ENCODE measurements at regions not wholly inside any gene's neighbourhood (a gene's known extent, or its start where the extent isn't known, plus 50 kb on each side); places are given as distances from the start of the nearest gene placed in this dataset.

DNA sequence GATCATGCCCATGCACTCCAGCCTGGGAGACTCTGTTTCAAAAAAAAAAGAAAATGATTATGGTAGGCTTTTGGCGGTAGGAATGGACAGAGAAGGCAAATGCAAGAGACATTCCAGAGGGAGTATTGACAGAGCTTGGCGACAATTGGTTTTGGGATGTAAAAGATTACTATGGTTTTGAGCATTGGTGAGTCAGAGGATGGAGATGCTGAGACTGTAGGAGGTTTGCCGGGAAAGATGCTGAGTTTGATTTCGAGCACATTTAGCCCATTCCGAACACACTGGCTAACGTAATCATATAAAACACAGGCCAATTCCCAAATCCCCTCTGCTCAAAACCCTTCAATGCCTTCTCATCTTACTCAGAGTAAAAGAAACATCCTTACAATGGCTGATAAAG lies 161.6 kb upstream of the MKLN1 start (continued):
- TF ChIP-seq, protein P1, sequence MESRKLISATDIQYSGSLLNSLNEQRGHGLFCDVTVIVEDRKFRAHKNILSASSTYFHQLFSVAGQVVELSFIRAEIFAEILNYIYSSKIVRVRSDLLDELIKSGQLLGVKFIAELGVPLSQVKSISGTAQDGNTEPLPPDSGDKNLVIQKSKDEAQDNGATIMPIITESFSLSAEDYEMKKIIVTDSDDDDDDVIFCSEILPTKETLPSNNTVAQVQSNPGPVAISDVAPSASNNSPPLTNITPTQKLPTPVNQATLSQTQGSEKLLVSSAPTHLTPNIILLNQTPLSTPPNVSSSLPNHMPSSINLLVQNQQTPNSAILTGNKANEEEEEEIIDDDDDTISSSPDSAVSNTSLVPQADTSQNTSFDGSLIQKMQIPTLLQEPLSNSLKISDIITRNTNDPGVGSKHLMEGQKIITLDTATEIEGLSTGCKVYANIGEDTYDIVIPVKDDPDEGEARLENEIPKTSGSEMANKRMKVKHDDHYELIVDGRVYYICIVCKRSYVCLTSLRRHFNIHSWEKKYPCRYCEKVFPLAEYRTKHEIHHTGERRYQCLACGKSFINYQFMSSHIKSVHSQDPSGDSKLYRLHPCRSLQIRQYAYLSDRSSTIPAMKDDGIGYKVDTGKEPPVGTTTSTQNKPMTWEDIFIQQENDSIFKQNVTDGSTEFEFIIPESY (IDR thresholded peaks at IDR 0.05; ENCODE audit: extremely low read depth, insufficient replicate concordance, low read length) = no peak
- TF ChIP-seq EZH2 (IDR thresholded peaks at IDR 0.05) = no peak

DNA sequence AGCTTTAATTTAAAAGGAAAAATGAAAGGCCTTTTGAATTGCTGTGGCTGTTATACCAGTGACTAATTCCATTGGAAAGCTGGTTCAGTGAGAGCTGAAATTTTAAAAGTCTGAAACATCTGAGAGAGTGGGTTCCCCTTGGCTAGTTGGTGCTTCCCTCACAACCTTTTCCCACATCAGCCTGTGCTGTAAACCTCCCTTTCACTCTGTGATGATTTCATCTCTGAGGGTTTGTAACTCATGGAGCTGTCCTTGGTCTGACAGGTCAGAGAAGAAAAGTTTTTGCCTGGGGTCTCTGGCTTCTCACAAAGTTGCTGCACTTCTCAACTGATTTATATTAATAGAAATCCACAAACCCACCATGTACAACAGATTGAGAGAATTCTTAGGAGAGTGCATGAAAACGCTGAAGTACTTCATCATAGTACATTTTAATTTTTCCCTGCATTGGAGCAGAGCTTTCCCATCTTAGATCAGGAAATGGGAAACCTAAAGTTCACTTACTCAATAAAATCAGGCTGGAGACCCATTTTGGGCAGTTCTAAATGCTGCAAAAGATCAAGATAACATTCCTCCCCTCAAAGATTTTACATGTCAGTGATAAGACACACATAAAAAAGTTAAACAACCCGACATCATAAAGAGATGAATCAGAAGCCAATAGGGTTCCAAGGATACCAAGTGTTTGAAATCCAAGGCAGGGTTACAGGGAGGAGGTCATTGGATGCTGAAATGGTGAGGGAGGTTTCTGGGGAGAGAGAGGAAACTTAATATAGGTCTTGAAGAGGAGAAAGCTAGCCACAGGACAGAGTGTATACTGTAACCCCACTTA lies 157.0 kb upstream of the MKLN1 start:
- ATAC-seq (no peak), DNase-seq (ENCODE audit: low read depth, low spot score) (no peak)
- Histone ChIP-seq H3K79me2 (ENCODE audit: insufficient read depth, low read length) (no peaks in the 10 kb centered on the region), H3K9me2 (ENCODE audit: insufficient read depth) (no peaks in the 10 kb centered on the region), H3K36me3 (ENCODE audit: control insufficient read depth in 1 of 2, insufficient read depth in 2 of 2, low read length in 2 of 2) (no peaks in the 10 kb centered on the region), H2AFZ (ENCODE audit: low read depth, low read length, poor library complexity, severe bottlenecking) (no peak overlapping the region), H3K4me1 (ENCODE audit: control insufficient read depth in 1 of 2, insufficient read depth in 2 of 2, low read length in 2 of 2) (peaks cover 11 to 36% of the 10 kb centered on the region in 2 experiments), H3K4me3 (replicated peaks in 1 of 2; ENCODE audit: low read depth in 1 of 2, low read length in 2 of 2) (no peak overlapping the region), H3K9me3 (ENCODE audit: control insufficient read depth in 1 of 2, insufficient read depth in 1 of 2, low read depth in 1 of 2, low read length in 2 of 2) (no peaks in the 10 kb centered on the region), H3K9ac (ENCODE audit: low read length) (no peak overlapping the region), H3K4me2 (ENCODE audit: low read length) (no peak overlapping the region), H3K27ac (ENCODE audit: low read depth, low read length) (no peak overlapping the region), H4K20me1 (ENCODE audit: insufficient read depth) (no peaks in the 10 kb centered on the region), H3K27me3 (ENCODE audit: insufficient read depth, low read length) (no peaks in the 10 kb centered on the region)
- POLR2A ChIA-PET = no interaction called here
- TF ChIP-seq, protein P2, sequence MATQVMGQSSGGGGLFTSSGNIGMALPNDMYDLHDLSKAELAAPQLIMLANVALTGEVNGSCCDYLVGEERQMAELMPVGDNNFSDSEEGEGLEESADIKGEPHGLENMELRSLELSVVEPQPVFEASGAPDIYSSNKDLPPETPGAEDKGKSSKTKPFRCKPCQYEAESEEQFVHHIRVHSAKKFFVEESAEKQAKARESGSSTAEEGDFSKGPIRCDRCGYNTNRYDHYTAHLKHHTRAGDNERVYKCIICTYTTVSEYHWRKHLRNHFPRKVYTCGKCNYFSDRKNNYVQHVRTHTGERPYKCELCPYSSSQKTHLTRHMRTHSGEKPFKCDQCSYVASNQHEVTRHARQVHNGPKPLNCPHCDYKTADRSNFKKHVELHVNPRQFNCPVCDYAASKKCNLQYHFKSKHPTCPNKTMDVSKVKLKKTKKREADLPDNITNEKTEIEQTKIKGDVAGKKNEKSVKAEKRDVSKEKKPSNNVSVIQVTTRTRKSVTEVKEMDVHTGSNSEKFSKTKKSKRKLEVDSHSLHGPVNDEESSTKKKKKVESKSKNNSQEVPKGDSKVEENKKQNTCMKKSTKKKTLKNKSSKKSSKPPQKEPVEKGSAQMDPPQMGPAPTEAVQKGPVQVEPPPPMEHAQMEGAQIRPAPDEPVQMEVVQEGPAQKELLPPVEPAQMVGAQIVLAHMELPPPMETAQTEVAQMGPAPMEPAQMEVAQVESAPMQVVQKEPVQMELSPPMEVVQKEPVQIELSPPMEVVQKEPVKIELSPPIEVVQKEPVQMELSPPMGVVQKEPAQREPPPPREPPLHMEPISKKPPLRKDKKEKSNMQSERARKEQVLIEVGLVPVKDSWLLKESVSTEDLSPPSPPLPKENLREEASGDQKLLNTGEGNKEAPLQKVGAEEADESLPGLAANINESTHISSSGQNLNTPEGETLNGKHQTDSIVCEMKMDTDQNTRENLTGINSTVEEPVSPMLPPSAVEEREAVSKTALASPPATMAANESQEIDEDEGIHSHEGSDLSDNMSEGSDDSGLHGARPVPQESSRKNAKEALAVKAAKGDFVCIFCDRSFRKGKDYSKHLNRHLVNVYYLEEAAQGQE (IDR thresholded peaks at IDR 0.05; ENCODE audit: low read depth) = peak; percentile 53
- no peak for TF ChIP-seq EZH2 (IDR thresholded peaks at IDR 0.05)
- TF ChIP-seq CEBPB (IDR thresholded peaks at IDR 0.05; ENCODE audit: low read depth) = no peak
- TF ChIP-seq POLR2AphosphoS5 (IDR thresholded peaks at IDR 0.05; ENCODE audit: low read depth, low read length) = no peak
- TF ChIP-seq, protein P3, sequence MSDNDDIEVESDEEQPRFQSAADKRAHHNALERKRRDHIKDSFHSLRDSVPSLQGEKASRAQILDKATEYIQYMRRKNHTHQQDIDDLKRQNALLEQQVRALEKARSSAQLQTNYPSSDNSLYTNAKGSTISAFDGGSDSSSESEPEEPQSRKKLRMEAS (IDR thresholded peaks at IDR 0.05) = no peak
- BruUV-seq (replicated peaks) = no TSS peak
- RAD21 ChIA-PET (ENCODE audit: low non-redundant PET in 1 of 2, low total read pairs in 2 of 2, uncharacterized antibody in 2 of 2, unreplicated experiment in 2 of 2) = no interaction called here
- intact Hi-C loops (cut with micrococcal nuclease) = no loop called here
- CTCF ChIA-PET = no interaction called here
